ENCODE measurements at regions not wholly inside any gene's neighbourhood (a gene's known extent, or its start where the extent isn't known, plus 50 kb on each side); places are given as distances from the start of the nearest gene placed in this dataset.

DNA sequence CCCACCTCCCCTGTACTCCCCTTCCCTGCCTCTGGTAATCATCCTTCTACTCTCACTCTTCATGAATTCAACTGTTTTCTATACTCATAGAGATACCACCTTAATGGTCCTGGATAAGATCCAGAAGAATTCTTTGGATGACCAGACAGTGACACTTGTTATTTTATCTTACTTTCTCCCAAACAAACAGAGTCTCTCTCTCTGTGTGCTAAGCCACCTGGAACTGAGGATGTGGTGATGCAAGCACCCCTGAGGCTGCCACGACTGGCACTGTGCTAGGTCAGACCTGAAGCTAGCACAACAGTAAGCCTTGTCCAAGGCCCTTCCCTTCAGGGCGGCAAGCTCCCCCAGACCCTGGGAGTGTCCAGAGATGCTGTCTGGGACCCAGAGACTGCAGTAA, 250.2 kb downstream of the C12orf50 start:
- BruUV-seq (replicated peaks) = no TSS peak
- Histone ChIP-seq H3K36me3 (ENCODE audit: control insufficient read depth in 2 of 2, extremely low read depth in 1 of 2, insufficient read depth in 2 of 2, low read length in 2 of 2) (no peaks in the 10 kb centered on the region), H3K79me2 (ENCODE audit: control insufficient read depth, insufficient read depth, low read length) (no peaks in the 10 kb centered on the region), H4K20me1 (replicated peaks; ENCODE audit: control insufficient read depth, extremely low read depth, insufficient read depth, low read length) (no peaks in the 10 kb centered on the region), H3K27me3 (ENCODE audit: control insufficient read depth in 2 of 2, insufficient read depth in 2 of 2, low read length in 2 of 2) (no peaks in the 10 kb centered on the region), H3K9ac (replicated peaks; ENCODE audit: extremely low read depth, insufficient read depth, low read length) (no peak overlapping the region), H2AFZ (ENCODE audit: low read depth, low read length) (no peak overlapping the region), H3K4me1 (ENCODE audit: control insufficient read depth, extremely low read depth, insufficient read depth, low read length) (no peaks in the 10 kb centered on the region), H3K9me1 (replicated peaks; ENCODE audit: control insufficient read depth, extremely low read depth, insufficient read depth, low read length) (no peaks in the 10 kb centered on the region), H3K4me3 (replicated peaks in 1 of 3; ENCODE audit: insufficient read depth in 1 of 3, low read depth in 1 of 3, low read length in 3 of 3) (no peak overlapping the region), H3K9me3 (replicated peaks; ENCODE audit: control insufficient read depth, insufficient read depth, low read length) (no peaks in the 10 kb centered on the region), H3K4me2 (ENCODE audit: insufficient read depth, low read length) (no peak overlapping the region), H3K27ac (ENCODE audit: insufficient read depth, low read depth, low read length) (no peak overlapping the region)
- DNase-seq (ENCODE audit: low read depth, low spot score) (no peak), FAIRE-seq (no peak)
- ChIA-PET CTCF (no interaction called here), POLR2A (no interaction called here)
- intact Hi-C loops (cut with micrococcal nuclease) (no loop called here), dilution Hi-C loops (cut with MboI; ENCODE audit: extremely low pct_ligation_motif_present, low sequenced_read_pairs) (no loop called here)
- TF ChIP-seq GATA2 (IDR thresholded peaks at IDR 0.05; ENCODE audit: insufficient read depth, insufficient read length, low read depth, low read length) (no peak), MYC (IDR thresholded peaks at IDR 0.05; ENCODE audit: low read depth, low read length) (no peak), FOS (IDR thresholded peaks at IDR 0.05; ENCODE audit: borderline replicate concordance, insufficient read depth, low read length) (no peak), JUN (IDR thresholded peaks at IDR 0.05; ENCODE audit: borderline replicate concordance, insufficient read depth, insufficient read length, low read depth) (no peak), EZH2 (IDR thresholded peaks at IDR 0.05; ENCODE audit: borderline replicate concordance, low read depth, low read length, severe bottlenecking) (no peak), POLR2AphosphoS5 (IDR thresholded peaks at IDR 0.05; ENCODE audit: insufficient read depth, low read depth, low read length) (no peak)
- TF ChIP-seq, protein P1, sequence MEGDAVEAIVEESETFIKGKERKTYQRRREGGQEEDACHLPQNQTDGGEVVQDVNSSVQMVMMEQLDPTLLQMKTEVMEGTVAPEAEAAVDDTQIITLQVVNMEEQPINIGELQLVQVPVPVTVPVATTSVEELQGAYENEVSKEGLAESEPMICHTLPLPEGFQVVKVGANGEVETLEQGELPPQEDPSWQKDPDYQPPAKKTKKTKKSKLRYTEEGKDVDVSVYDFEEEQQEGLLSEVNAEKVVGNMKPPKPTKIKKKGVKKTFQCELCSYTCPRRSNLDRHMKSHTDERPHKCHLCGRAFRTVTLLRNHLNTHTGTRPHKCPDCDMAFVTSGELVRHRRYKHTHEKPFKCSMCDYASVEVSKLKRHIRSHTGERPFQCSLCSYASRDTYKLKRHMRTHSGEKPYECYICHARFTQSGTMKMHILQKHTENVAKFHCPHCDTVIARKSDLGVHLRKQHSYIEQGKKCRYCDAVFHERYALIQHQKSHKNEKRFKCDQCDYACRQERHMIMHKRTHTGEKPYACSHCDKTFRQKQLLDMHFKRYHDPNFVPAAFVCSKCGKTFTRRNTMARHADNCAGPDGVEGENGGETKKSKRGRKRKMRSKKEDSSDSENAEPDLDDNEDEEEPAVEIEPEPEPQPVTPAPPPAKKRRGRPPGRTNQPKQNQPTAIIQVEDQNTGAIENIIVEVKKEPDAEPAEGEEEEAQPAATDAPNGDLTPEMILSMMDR (IDR thresholded peaks at IDR 0.05; ENCODE audit: extremely low read depth in 1 of 2, insufficient read depth in 1 of 2, low read depth in 1 of 2, low read length in 2 of 2) = no peak
- TF ChIP-seq, protein P2, sequence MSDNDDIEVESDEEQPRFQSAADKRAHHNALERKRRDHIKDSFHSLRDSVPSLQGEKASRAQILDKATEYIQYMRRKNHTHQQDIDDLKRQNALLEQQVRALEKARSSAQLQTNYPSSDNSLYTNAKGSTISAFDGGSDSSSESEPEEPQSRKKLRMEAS (IDR thresholded peaks at IDR 0.05; ENCODE audit: insufficient read depth, insufficient read length) = no peak

Data from endothelial cell of umbilical vein (primary cell).